NCI-H146 treated with DMSO at 0.1 percent for 48 hours (cell line): ENCODE measurements at regions not wholly inside any gene's neighbourhood (a gene's known extent, or its start where the extent isn't known, plus 50 kb on each side); places are given as distances from the start of the nearest gene placed in this dataset.
"Not testable (repeated sequence)": the region's sequence is repeated elsewhere in the genome, so short reads cannot be mapped to it uniquely, and the experiment has no call there.

ENCODE experiments used
- DNase-seq: peaks from one replicate; lab custom pipeline; 2025; ENCODE audit not compliant: unreplicated experiment; lab: John Stamatoyannopoulos, UW

GRCh38 chr18:76721207-76721996 is 101.0 kb upstream of the ZNF236 start:
- DNase-seq = no peak

- no peak for DNase-seq
Observed at GRCh38 chr18:76720683-76721082, 101.7 kb upstream of the ZNF236 start.

DNA sequence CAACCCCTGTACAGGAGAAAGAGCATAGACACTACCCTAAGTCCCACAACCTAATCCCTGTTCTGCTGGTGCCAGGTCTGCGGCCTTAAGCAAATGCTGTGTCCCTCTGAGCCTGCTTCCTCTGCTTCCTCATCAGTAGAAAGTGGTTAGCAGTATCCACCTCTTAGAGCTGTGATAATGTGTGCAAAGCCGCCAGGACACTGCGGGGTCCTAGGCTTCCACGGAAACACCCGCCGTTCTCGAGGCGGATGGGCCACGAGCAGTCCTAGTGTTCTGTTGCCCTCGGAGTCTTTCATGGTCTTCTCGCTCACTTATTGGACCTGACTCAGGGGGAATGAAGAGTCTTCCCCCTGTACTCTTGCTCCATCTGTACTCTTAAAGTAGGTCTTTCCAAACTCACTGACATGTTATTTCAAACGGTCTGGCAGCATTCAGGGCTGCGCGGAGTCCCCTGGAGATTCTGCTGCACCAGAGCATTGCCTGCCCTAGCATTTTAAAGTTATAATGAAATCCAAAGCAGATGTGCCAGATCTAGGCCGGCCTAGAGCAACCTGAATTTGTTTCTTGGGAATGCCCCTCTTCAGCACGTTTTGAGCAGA is 107.2 kb upstream of the ZNF236 start:
- no peak for DNase-seq

DNA sequence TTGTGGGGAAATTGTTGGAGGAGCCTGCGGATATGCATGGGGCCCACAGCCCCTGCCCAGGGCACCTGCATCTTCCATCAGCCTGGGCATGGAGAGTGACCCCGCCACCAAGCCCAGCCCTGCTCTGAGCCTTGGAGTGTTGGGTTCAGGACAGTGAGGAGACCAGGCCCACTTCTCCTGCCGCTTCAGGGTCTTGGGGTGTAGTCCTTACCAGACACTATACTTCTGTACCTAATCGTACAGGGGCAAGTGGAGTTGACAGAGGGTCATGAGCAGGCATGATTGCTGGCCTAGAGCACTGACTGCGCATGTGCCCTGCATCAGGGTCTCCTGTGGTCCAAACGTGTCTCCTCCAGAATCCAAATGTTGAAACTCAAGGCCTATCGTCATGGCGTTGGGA is 108.9 kb upstream of the ZNF236 start:
- DNase-seq = no peak

GRCh38 chr18:76712511-76713140 is 109.7 kb upstream of the ZNF236 start:
- DNase-seq = no peak

DNA sequence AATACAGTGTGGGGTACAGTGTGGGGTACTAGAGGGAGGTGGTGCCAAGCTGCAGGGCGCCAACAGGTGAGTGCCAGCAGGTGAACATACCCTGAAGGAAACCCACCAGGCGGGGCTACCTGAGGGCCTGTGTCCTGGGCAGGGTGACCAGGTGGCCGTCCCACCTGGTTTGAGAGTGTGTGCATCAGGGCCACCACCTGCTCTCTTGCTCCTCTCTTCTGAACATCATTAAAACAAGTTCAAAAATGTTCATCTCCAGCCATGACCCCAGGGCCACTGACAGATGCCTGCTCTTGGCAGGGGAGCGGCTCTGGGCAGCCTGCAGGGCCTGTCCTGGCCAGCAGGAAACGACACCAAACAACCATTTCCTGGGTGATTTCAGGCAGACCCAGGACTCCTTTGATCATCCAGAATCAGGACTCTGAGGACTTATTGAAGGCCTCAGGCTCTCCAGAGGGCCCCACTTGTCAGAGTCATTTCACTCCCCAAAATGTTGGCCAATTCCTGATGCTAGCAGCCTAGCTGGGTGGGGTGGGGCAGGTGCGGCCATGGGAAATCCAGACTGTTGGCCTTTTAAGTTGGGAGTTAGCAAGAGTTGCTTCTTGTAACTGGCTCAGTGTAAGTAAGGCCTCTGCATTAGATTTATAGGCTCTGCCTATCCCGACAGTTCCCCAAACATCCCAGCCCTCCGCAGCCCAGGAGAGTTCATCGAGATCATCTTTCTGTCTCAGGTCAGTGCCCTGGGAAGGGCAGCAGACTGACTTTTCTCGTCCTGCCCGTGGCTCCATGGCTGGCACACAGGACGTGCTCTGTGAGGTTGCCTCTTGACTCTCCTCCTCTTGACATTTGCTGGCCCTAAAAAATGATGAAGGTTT is 111.5 kb upstream of the ZNF236 start:
- no peak for DNase-seq

DNA sequence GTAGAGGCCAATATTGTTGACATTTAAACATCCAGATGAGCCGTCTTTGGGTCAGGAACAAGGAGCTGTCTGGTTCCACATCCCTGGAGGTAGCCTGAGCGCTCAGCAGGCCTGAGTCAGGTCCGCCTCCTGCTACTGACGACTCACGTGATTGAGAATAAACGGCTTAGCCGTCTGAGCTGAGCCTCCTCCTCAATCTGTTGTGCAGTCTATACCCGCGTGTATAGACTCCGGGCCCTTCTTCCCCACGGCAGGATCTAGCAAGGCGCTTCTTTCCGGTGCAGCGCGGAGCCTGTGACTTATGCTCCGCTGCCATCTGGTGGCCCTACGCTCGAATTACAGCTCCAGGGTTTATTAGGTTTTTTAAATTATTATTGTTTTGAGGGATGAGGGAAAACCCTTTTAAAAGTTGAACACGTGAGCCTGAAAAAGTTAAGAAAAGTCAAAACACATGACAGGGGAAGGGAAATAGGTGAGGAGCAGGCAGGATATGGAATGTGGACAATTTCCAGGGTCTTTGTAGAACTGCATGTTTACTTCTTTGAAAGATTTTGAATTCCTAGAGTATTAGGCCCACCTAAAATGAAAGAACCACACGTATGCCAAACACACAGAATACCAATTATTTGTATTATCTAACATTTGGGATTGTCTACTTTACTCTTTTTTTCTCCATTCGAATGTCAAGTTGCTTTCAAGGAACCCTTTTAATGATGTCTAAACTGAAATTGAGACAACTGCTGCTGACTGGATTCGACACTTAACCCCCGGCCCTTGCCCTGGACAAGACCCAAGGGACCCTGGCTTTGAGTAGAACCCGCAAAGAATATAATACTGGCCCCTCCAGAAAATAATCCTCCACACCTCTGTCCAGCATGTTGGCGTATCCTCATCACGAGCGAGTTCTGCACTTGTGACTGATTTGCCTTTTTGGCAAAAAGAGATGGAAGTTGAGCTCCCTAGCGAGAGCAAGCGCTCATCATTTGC is 112.4 kb upstream of the ZNF236 start:
- DNase-seq = peak; percentile 64

DNA sequence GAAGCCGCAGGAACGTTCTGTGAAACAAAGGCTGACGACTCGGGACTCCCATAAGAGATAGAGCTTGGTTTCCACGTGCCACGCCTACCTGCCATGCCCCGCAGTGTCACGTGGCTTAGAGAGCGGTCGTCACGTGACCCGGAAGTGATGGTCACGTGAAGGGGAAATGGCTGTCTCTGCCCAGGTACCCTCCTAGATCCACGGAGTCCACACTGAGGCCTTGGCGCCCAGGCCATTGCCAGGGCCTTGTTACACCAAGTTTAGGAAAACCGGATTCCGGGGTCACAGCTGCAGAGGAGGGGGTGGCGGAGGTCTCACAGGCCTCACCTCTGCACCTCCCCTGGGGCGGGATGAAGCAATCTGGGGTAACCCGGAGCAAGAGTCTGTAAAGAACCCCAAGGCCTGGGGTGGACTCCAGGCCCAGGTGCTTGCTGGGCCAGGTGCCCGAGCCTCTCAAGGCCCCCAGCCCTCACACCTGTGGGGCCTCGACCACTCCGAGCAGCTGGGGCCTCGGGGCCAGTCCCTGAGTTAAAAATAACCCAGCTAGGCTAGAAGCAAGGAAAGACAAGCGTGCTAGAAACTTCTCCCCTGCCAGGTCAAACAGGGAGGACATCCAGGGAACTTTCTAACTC is 113.5 kb upstream of the ZNF236 start:
- no peak for DNase-seq

DNA sequence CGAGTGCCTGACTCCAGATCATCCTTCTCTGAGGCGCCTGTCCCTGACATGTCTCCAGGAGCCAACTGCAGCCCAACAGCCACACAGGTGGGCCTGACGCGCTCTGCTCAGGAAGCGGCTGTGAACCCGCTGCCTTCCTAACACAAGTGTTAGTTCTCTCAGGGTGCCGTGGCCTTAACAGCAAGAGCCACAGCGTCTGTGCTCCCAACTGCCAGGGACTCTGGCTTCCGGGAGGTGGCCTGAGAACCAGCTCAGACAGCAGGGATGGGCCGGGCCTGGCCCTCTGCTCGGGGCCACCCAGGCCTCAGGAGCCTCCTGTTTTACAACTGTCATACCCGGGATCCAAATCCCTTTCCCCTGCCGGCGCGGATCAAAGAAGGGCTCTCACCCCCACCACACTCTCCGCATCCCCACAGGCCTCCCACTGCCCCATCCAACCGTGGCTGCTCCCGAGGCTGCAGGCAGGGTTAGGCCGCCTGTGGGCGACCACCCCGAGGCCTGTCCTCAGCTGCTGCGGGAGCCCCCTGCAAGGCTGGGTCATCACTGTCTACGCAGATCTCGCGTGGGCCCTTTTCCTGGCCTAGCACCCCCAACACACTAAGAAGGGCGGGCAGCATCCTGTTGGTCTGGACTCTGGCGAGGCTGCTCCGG is 114.2 kb upstream of the ZNF236 start:
- no peak for DNase-seq

DNA sequence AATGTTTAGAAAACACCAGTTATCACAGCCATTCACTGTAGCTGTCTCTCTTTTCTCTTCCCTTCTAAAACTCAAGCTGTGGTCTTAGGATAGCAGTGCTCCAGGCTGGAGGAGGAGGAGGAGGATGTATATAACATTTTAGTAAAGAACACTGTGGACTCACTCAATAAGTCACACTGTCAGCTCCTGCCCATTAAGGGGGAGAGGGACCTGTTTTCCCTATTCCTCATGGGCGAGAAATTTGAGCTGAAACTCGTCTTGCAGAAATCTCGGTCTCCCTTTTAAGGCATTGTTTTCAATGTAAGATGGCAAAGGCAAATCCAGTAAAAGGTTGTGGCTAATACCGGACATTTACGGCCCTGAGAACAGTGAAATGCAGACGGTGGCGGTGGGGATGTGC is 114.8 kb upstream of the ZNF236 start:
- DNase-seq = no peak

GRCh38 chr18:76704589-76704988 is 117.8 kb upstream of the ZNF236 start:
- not testable (repeated sequence) for DNase-seq

GRCh38 chr18:76699923-76700322 is 122.4 kb upstream of the ZNF236 start:
- no peak for DNase-seq

DNA sequence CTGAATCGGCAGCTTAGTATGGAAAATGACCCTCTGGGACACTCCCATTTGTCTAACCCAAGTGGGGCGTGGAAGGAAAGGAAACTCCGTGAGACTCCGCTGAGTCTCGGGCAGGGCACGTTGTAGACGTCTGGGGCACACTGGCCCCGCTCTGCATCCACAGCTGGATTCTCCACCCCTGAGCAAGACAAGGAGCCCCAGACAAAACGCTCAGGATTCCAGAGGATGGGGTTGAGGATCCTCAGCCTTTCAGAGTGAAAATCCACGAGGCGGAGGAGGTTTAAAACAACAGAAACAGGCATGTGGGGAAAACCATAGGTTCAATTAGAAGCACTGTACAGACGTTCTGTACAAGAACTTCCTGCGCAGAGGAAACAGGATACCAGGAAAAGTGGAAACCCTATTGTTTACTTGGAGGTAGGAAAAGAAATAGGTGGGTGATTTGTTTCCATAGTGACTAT is 124.9 kb upstream of the ZNF236 start:
- DNase-seq = peak; percentile 44

DNA sequence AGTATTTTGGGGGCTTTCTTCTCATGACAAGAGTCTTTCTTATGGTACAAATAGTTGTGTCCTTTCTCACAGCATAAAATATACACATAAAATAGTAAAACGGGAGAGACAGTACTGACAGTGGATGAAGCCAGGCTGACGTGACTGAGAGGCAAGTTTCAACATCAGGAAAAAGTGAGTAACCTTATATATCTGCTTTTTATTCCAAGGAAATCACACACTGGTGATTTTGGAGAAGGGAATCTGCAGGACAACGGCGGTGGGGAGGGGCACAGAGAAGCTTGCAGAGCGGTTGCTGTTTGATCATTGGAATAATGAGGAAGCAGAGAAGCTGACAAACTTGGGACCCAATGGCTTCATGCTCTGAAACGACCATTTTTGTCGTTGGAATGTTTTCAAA is 130.6 kb upstream of the ZNF236 start:
- DNase-seq = no peak

GRCh38 chr18:76689646-76690264 is 132.6 kb upstream of the ZNF236 start:
- no peak for DNase-seq

GRCh38 chr18:76688724-76689472 is 133.5 kb upstream of the ZNF236 start:
- DNase-seq = no peak

- peak; percentile 62 for DNase-seq
Observed at GRCh38 chr18:76687304-76687962, 134.9 kb upstream of the ZNF236 start.
